ENCODE measurements at regions not wholly inside any gene's neighbourhood (a gene's known extent, or its start where the extent isn't known, plus 50 kb on each side); places are given as distances from the start of the nearest gene placed in this dataset.
"Not testable (repeated sequence)": the region's sequence is repeated elsewhere in the genome, so short reads cannot be mapped to it uniquely, and the experiment has no call there.

DNA sequence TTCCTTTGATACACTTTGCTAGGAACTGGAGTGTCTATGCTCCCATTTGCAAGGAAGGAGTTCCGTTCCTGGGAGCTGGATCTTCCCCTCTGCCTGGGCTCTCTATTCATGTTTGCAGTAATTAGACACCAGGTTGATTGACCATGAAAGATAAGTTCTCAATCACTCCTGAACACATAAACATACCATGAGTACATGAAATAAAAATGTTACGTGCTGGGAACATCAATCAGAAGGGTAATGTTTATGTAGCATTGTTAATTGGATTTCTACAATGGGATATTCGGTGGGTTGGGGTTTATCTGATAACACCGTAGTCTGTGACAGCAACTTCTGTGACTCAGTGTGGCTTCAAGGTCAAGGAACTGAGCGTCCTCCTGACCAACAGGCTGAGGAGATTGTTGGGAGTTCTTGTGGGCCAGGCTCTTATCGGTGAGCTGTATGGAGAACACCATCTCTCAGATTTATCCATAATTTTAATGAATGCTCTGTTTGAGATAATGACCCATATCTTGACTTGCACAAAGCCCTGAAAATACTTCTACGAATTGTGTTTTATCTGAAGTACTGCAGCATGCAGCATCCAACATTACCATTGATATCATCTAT, 136.4 kb downstream of the NPIPB5 start:
- in situ Hi-C loops (cut with HindIII; ENCODE audit: low pct_ligation_motif_present, low pct_unique_long_range_greater_than_20kb, low sequenced_read_pairs), result no loop called here

DNA sequence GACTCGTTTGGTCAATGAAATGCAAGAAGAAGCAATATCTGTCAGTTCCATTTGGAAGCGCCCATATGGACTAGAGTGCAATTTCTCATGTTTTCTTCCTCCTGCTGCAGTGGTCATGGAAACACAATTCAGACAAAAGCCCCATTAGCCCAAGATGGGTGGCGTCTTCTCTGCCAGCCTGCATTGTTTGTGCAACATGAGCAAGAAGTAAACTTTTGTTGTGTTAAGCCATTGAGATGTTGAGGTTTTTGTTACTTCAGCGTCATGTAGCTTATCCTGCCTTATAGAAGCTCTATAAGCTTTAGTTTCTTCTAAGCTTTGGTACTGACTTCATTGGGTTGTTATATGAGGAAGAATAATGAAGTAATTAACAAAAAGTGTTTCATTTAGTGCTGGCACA, 137.4 kb downstream of the NPIPB5 start:
- in situ Hi-C loops (cut with HindIII; ENCODE audit: low pct_ligation_motif_present, low pct_unique_long_range_greater_than_20kb, low sequenced_read_pairs), result no loop called here
- DNase-seq, result no peak

More for the DNA sequence above, 136.4 kb downstream of the NPIPB5 start:
- no peak for DNase-seq

DNA sequence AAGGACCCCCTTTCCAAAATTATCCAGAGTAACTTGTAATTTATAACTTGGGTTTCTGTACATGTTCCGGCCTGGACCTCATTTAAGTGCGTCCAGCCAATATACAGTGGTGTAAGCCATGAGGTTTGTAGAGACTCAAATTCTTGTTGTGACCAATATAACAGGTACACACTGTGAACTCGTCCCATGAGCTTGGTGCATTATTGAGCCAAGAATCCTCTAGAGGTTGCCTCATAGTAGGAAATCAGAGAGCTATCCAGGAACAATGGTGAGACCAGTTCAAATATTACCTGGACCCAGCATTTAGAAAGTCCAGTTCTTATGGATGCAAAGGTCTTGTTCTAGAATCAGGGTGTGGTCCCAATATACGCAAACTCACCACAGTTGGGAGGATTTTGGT, 138.2 kb downstream of the NPIPB5 start:
- in situ Hi-C loops (cut with HindIII; ENCODE audit: low pct_ligation_motif_present, low pct_unique_long_range_greater_than_20kb, low sequenced_read_pairs), result no loop called here
- no peak for DNase-seq

DNA sequence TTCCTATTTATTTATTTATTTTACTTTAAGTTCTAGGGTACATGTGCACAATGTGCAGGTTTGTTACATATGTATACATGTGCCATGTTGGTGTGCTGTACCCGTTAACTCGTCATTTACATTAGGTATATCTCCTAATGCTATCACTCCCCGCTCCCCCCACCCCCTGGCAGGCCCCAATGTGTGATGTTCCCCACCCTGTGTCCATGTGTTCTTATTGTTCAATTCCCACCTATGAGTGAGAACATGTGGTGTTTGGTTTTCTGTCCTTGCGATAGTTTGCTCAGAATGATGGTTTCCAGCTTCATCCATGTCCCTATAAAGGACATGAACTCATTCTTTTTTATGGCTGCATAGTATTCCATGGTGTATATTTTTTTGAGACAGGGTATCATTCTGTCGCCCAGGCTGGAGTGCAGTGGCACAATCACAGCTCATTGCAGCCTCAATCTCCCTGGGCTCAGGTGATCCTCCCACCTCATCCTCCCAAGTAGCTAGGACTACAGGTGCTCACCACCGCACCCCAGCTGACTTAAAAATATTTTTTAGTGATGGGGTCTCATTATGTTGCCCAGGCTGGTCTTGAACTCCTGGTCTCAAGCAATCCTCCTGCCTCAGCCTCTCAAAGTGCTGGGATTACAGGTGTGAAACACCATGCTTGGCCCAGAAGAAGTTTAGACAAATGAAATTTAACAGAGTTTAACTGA, 140.6 kb downstream of the NPIPB5 start:
- DNase-seq; in situ Hi-C loops (cut with HindIII; ENCODE audit: low pct_ligation_motif_present, low pct_unique_long_range_greater_than_20kb, low sequenced_read_pairs): not testable (repeated sequence)

DNA sequence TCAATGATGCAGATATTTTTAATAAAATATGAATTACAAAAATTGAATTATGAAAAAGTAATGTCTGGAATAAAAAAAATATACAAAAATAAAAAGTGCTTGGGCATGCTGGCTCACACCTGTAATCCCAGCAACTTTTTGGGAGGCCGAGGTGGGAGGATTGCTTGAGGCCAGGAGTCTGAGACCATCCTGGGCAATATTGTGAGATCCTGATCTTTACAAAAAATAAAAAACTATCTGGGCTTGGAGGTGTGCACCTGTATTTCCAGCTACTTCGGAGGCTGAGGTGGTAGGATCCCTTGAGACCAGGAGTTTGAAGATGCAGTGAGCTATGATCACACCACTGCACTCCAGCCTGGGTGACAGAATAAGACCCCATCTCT, 141.8 kb downstream of the NPIPB5 start:
- in situ Hi-C loops (cut with HindIII; ENCODE audit: low pct_ligation_motif_present, low pct_unique_long_range_greater_than_20kb, low sequenced_read_pairs), result no loop called here
- no peak for DNase-seq

DNA sequence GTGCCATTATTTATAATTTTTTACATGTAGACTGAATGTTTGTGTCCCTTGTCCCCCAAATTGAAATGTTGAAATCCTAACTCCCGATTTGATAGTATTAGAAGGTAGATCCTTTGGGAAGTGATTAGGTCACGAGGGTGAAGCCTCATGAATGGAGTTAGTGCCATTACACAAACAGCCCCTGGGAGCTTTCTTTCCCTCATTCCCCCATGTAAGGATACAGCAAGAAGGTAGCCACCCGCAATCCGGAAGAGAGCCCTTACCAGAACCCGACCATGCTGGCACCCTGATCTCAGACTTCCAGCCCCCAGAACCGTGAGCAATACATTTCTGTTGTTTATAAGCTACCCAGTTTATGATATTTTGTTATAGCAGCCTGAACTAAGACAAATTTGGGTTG, 143.2 kb downstream of the NPIPB5 start:
- no peak for DNase-seq
- in situ Hi-C loops (cut with HindIII; ENCODE audit: low pct_ligation_motif_present, low pct_unique_long_range_greater_than_20kb, low sequenced_read_pairs), result no loop called here

DNA sequence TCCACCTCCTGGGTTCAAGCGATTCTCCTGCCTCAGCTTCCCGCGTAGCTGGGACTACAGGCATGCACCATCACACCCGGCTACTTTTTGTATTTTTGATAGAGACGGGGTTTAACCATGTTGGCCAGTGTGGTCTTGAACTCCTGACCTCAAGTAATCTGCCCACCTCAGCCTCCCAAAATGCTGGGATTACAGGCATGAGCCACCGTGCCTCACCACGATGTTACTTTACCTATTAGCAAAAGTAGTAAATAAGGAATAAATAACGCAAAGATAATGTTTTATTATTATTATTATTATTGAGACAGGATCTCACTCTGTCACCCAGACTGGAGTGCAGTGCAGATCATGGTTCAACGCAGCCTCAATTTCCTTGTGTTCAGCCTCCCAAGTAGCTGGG, 145.9 kb downstream of the NPIPB5 start:
- DNase-seq; in situ Hi-C loops (cut with HindIII; ENCODE audit: low pct_ligation_motif_present, low pct_unique_long_range_greater_than_20kb, low sequenced_read_pairs): not testable (repeated sequence)

DNA sequence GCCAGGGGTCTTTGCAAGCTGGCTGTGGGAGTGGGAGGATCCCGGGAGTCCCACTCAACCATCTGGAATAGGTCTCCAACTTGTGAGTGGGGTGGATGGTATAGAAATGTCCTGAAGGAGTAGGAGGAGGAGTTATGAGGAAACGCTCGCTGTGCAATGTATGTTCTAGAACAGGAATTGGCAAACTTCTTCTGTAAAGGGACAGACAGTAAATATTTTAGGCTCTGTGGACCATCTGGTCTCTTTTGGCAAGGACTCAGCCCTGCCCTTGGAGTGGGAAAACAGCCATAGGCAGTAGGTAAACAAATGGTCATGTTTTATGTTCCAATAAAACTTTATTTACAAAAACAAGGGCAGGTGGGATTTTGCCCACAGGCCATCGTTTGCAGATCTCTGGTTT, 149.2 kb downstream of the NPIPB5 start:
- in situ Hi-C loops (cut with HindIII; ENCODE audit: low pct_ligation_motif_present, low pct_unique_long_range_greater_than_20kb, low sequenced_read_pairs), result no loop called here
- DNase-seq, result no peak

DNA sequence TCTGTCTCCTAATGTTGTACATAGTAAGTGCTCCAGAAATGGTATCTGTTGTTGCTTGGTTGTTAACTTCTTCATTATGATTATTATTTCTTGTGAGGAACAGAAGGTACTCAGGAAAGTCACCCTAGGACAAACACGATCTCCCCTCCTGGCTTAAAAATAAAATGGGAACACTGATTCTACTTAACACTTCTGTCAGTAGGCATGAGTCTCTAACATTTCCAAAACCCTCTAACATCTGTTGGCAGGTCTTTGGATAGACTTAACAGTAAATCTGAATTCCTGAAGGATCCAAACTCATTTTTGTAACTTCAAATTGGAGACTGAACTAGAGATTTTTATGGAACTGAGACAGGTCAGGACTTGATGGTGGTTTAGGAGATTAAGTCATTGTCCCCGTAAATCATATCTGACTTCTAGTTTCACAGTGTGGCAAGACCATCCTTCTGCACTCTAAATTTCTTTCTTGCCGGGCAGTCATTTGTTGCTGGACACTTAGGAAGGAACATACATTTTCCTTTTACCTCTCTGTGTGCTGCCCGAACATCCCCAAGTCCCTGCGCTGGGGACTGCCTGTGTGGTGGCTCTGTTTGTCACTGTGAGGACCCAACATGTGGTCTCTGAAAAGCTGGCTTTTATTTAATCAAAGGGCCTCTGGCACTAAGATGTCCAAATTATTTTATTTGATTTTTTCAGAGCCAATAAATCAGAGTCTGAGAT, 149.9 kb downstream of the NPIPB5 start:
- DNase-seq, result no peak
- in situ Hi-C loops (cut with HindIII; ENCODE audit: low pct_ligation_motif_present, low pct_unique_long_range_greater_than_20kb, low sequenced_read_pairs), result no loop called here

DNA sequence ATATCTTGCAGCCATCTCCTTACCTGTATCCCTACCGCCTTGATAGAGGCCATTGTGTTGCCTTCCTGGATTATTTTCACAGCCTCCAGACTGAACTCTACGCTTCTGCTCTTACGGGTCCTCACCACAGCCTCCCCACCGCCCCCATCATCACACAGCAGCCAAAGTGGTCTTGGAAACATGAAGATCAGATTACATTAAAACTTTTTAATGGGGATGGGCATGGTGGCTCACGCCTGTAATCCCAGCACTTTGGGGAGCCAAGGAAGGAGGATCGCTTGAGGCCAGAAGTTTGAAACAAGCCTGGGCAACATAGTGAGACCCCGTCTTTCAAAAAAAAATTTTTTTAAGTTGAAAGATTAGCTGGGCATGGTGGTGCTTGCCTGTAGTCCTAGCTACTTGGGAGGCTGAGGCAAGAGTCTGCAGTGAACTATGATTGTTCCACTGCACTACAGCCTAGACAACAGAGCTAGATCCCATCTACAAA, 150.5 kb downstream of the NPIPB5 start:
- in situ Hi-C loops (cut with HindIII; ENCODE audit: low pct_ligation_motif_present, low pct_unique_long_range_greater_than_20kb, low sequenced_read_pairs), result no loop called here
- no peak for DNase-seq

DNA sequence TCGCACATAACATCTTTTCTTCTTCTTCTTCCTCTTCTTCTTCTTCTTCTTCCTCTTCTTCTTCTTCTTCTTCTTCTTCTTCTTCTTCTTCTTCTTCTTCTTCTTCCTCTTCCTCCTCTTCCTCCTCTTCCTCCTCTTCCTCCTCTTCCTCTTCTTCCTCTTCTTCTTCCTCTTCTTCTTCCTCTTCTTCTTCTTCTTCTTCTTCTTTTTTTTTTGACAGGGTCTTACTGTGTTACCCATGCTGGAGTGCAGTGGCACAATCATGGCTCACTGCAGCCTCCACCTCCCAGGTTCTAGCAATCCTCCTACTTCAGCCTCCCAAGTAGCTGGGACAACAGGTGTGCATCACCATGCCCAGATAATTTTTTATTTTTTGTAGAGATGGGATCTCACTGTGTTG, 151.0 kb upstream of the HS3ST2 start:
- DNase-seq; in situ Hi-C loops (cut with HindIII; ENCODE audit: low pct_ligation_motif_present, low pct_unique_long_range_greater_than_20kb, low sequenced_read_pairs): not testable (repeated sequence)

DNA sequence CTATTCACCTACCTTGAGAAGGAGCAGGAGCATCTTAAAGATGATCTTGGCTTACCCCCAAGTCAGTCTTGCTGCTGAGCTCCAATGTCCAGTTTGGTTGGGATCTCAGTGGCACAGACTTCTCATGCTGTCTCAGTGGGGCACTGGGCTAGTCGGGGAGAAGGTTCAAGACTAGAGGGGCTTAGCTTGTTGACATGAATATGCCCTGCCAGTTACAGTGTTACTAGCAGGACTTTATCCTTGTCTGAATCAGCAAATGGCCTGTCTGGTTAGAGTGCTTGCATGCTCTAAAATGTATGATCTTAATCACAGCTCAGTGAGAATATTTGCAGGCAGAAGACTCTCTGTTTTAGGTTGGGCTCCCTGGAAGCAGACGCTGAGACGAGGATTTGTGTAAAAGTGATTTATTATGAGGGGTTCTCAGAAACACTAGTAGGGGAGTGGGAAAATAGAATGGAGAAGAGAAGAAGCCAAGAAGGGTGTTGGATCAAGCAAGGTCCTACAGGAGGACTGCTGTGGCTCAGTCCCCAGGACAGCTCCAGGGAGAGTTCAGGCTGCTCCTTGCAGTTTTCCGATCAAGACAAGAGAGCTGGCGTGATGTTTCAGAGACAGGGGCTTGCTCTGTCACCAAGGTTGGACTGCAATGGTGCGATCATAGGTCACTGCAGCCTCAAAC, 150.4 kb upstream of the HS3ST2 start:
- in situ Hi-C loops (cut with HindIII; ENCODE audit: low pct_ligation_motif_present, low pct_unique_long_range_greater_than_20kb, low sequenced_read_pairs), result no loop called here
- DNase-seq, result no peak

DNA sequence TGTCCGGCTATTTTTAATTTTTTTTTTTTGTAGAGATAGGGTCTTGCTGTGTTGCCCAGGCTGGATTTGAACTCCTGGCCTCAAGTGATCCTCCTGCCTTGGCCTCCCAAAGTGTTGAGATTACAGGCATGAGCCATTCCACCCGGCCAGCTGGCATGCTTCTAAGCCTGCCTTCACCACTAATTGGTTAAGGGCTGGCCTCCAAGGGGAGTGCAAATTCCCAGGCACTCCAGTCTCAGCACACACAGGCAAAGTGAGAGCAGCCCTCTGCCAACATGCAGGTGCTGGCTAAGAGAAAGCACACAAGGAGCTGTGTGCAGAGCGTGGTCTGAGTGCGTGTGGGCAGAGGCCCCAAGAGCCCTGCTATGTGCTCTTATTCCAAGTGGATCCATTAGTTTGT, 149.8 kb upstream of the HS3ST2 start:
- DNase-seq, result no peak
- in situ Hi-C loops (cut with HindIII; ENCODE audit: low pct_ligation_motif_present, low pct_unique_long_range_greater_than_20kb, low sequenced_read_pairs), result no loop called here

DNA sequence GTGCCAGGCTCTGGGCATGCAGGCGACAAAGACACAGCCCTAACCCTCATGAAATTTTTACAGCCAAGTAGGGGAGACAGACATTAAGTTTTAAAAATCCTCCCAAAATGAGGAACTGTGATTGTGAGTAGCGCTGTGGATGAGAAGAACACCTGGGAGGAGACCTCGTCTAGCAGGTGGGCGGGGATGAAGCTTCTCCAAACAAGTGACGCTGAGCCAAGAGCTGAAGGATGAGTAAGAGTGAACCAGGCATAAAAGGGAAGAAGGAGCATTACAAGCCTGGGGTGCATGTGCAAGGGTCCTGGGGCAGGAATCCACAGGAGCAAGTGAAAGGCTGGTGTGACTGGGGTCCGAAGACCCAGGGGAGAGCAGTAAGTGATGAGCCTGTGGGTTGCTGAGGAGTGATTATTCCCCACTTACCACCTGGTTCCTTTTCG, 149.4 kb upstream of the HS3ST2 start:
- in situ Hi-C loops (cut with HindIII; ENCODE audit: low pct_ligation_motif_present, low pct_unique_long_range_greater_than_20kb, low sequenced_read_pairs), result no loop called here
- DNase-seq, result no peak

DNA sequence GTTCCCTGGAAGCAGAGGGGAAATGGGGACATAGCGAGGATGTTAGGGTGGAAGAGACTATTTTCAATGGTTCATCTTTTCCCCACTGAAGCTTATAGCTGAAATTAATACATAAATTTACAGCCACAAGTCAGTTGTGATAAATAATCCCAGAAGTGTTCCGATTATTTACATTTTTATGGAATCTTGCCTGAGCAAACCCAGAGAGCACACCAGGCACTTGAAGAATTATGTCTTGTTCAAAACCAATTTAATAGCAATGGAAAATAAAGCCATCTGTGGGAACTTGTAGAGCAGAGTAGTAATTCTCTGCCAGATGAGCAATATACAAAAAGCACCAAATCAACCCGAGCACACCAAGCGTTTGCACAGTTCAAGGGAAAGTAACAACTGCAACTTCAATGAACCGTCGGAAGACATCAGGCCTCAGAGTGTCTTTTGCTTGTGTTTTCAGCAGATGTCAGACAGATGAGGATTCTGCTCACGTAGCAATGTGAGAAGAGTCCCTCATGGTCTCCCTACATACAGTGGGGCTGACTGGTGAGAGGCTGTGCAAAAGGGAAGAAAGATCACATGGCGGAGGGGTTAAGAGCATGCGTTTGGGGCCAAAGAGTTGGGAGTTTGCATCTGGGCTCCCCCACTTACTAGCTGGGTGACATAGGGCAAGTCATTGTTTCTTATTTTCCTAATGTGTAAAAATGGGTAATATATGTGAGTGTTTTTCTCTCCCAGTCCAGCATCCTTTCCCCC, 148.7 kb upstream of the HS3ST2 start:
- DNase-seq, result no peak
- in situ Hi-C loops (cut with HindIII; ENCODE audit: low pct_ligation_motif_present, low pct_unique_long_range_greater_than_20kb, low sequenced_read_pairs), result no loop called here

DNA sequence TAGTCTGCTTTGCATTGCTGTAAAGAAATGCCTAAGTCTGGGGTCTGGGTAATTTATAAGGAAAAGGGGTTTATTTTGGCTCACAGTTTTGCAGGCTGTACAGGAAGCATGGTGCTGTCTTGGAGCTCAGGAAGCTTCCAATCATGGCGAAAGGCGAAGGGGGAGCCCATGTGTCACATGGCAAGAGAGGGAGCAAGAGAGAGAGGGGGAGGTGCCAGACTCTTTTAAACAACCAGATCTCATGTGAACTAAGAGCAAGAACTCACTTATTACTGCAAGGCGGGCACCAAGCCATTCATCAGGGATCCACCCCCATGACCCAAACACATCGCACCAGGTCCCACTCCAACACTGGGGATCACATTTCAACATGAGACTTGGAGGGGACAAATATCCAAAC, 148.2 kb upstream of the HS3ST2 start:
- DNase-seq, result no peak
- in situ Hi-C loops (cut with HindIII; ENCODE audit: low pct_ligation_motif_present, low pct_unique_long_range_greater_than_20kb, low sequenced_read_pairs), result no loop called here

DNA sequence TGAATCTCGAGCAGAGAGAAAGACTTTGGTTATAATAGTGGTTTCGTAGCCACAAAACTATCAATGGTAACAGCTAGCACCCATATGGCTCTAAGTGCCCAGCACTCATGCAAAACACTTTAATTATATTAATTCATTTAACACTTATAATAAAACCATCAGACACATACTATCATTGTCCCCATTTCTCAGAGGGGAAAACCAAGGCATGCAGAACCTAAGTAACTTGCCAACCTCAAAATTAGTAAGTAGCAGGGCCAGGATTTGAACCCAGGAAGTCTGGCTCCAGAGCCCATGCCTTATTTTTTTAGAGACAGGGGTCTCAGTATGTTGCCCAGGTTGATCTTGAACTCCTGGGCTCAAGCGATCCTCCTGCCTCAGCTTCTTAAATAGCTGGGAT, 145.6 kb upstream of the HS3ST2 start:
- no peak for DNase-seq
- in situ Hi-C loops (cut with HindIII; ENCODE audit: low pct_ligation_motif_present, low pct_unique_long_range_greater_than_20kb, low sequenced_read_pairs), result no loop called here

DNA sequence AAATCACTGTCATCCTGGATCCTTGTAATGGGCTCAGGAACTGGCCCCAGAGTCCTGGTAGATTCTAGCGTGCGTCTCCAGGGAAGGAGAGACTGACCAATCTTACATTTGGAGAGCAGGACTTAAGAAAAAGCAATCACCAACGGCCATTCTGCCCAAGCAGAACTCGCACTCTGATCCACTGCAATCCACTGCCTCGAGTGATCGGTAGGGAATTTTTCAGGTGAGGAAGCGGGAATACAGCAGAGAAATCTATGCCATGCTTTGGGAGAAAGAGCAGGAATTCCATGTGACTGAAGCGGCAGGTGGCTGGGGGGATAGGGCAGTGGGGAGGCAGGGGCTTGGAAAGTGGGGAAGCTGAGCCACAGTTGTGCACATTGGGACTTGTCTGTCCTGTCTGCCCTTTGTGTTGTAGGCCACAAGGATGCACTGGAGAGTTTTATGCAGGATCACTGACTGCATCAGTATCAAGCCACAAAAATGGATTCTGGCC, 143.9 kb upstream of the HS3ST2 start:
- in situ Hi-C loops (cut with HindIII; ENCODE audit: low pct_ligation_motif_present, low pct_unique_long_range_greater_than_20kb, low sequenced_read_pairs), result no loop called here
- DNase-seq, result no peak
